ENCODE measurements at regions not wholly inside any gene's neighbourhood (a gene's known extent, or its start where the extent isn't known, plus 50 kb on each side); places are given as distances from the start of the nearest gene placed in this dataset.

DNA sequence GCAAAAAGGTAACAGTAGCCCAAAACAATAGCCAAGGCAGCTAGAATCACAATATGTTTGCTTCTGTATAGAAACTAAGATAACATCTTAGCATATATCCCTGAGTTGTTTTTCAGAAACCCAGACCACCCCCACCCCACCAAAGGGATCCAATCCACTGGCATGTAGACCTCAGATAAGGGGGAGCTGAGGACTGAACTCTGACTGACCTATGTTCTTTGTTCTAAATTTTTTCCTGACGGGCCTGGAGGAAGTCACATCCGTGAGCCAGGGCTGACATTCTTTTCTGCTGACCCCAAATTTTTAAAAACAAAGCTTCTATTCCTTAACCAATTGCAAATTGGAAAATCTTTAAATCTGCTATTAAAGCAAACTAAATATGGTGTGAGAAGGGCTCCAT is 493.9 kb upstream of the IGFBP3 start:
- WGBS (ENCODE audit: insufficient coverage, insufficient replicate concordance, low lambda C conversion rate, missing lambda C conversion rate): 3% methylated on average over 2 of the region's 2 CpGs
- FAIRE-seq (no peak), ATAC-seq (no peak), DNase-seq (ENCODE audit: low read depth, low spot score) (no peak)
- SMC1A ChIA-PET (ENCODE audit: uncharacterized antibody, unreplicated experiment): interaction anchor here (0.5 to 1.7 kb wide), 4 partner anchors 28 to 421 kb away, joined by 3 to 5 read pairs (median 4); no protein-coding TSS in a partner anchor
- H3K4me3 ChIP-seq: no peak overlapping the region
- POLR2A ChIA-PET: no interaction called here
- no peak overlapping the region for H2AFZ ChIP-seq (ENCODE audit: control insufficient read depth, low read depth, low read length)
- H3K9ac ChIP-seq (ENCODE audit: control insufficient read depth, insufficient read depth, low read length): no peak overlapping the region
- in situ Hi-C loops (cut with MboI) (no loop called here), intact Hi-C loops (cut with micrococcal nuclease; ENCODE audit: unreplicated experiment) (no loop called here)
- no peaks in the 10 kb centered on the region for H3K79me2 ChIP-seq (ENCODE audit: control insufficient read depth, insufficient read depth, low read length)
- no peak overlapping the region for H3K4me2 ChIP-seq (ENCODE audit: control insufficient read depth, insufficient read depth)
- RAD21 ChIA-PET (ENCODE audit: unreplicated experiment): no interaction called here
- no TSS peak for BruUV-seq (replicated peaks)
- no peaks in the 10 kb centered on the region for H3K9me3 ChIP-seq (replicated peaks; ENCODE audit: control insufficient read depth, insufficient read depth, low read length)
- no peaks in the 10 kb centered on the region for H3K4me1 ChIP-seq (ENCODE audit: control insufficient read depth, insufficient read depth, low read length)
- CTCF ChIA-PET: interaction anchor here (0.9 kb wide), 1 partner anchor 23 kb away, joined by 4 read pairs; no protein-coding TSS in a partner anchor
- no peaks in the 10 kb centered on the region for H3K27me3 ChIP-seq (replicated peaks in 1 of 2; ENCODE audit: control insufficient read depth in 2 of 2, insufficient read depth in 2 of 2, low read length in 1 of 2)
- H3K36me3 ChIP-seq (ENCODE audit: control insufficient read depth in 2 of 2, insufficient read depth in 2 of 2, low read length in 1 of 2): no peaks in the 10 kb centered on the region
- no peaks in the 10 kb centered on the region for H4K20me1 ChIP-seq (ENCODE audit: control insufficient read depth, insufficient read depth)
- TF ChIP-seq ZNF384 (IDR thresholded peaks at IDR 0.05; ENCODE audit: borderline replicate concordance, low read depth, low read length) (no peak), HDAC6 (IDR thresholded peaks at IDR 0.05; ENCODE audit: unreplicated experiment) (no peak), SREBF1 (IDR thresholded peaks at IDR 0.05; ENCODE audit: low read length) (no peak), MXI1 (IDR thresholded peaks at IDR 0.05; ENCODE audit: low read depth, low read length) (no peak), WRNIP1 (IDR thresholded peaks at IDR 0.05; ENCODE audit: borderline replicate concordance, low read depth, low read length) (no peak), ESRRA (IDR thresholded peaks at IDR 0.05; ENCODE audit: low read length) (no peak), HDGF (IDR thresholded peaks at IDR 0.05) (no peak), SIN3A (IDR thresholded peaks at IDR 0.05; ENCODE audit: low read depth, low read length) (no peak), DPF2 (IDR thresholded peaks at IDR 0.05) (no peak), JUNB (IDR thresholded peaks at IDR 0.05) (no peak), RBBP5 (conservative IDR thresholded peaks at IDR 0.05) (no peak), ZNF207 (IDR thresholded peaks at IDR 0.05; ENCODE audit: borderline replicate concordance) (no peak)
- TF ChIP-seq, protein P1, sequence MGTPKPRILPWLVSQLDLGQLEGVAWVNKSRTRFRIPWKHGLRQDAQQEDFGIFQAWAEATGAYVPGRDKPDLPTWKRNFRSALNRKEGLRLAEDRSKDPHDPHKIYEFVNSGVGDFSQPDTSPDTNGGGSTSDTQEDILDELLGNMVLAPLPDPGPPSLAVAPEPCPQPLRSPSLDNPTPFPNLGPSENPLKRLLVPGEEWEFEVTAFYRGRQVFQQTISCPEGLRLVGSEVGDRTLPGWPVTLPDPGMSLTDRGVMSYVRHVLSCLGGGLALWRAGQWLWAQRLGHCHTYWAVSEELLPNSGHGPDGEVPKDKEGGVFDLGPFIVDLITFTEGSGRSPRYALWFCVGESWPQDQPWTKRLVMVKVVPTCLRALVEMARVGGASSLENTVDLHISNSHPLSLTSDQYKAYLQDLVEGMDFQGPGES (IDR thresholded peaks at IDR 0.05): no peak
- TF ChIP-seq, protein P2, sequence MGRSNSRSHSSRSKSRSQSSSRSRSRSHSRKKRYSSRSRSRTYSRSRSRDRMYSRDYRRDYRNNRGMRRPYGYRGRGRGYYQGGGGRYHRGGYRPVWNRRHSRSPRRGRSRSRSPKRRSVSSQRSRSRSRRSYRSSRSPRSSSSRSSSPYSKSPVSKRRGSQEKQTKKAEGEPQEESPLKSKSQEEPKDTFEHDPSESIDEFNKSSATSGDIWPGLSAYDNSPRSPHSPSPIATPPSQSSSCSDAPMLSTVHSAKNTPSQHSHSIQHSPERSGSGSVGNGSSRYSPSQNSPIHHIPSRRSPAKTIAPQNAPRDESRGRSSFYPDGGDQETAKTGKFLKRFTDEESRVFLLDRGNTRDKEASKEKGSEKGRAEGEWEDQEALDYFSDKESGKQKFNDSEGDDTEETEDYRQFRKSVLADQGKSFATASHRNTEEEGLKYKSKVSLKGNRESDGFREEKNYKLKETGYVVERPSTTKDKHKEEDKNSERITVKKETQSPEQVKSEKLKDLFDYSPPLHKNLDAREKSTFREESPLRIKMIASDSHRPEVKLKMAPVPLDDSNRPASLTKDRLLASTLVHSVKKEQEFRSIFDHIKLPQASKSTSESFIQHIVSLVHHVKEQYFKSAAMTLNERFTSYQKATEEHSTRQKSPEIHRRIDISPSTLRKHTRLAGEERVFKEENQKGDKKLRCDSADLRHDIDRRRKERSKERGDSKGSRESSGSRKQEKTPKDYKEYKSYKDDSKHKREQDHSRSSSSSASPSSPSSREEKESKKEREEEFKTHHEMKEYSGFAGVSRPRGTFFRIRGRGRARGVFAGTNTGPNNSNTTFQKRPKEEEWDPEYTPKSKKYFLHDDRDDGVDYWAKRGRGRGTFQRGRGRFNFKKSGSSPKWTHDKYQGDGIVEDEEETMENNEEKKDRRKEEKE (IDR thresholded peaks at IDR 0.05): no peak
- H3K27ac ChIP-seq (ENCODE audit: control insufficient read depth, insufficient read depth): no peak overlapping the region
